Immature natural killer cell (primary cell): ENCODE measurements at regions not wholly inside any gene's neighbourhood (a gene's known extent, or its start where the extent isn't known, plus 50 kb on each side); places are given as distances from the start of the nearest gene placed in this dataset.
"Not testable (repeated sequence)": the region's sequence is repeated elsewhere in the genome, so short reads cannot be mapped to it uniquely, and the experiment has no call there.

Source experiments
- DNase-seq, 3 donors: peaks; one replicate each; pipeline ENCODE4 v3.0.0; 2022; ENCODE audit warnings: mixed read lengths in 1 of 3
- H3K27ac Mint-ChIP-seq, 6 donors: one replicate each; pipeline ENCODE4 v1.8.0; 2020; ENCODE audit warnings: mixed read lengths in 6 of 6, mild to moderate bottlenecking in 5 of 6, inconsistent platforms in 4 of 6, moderate library complexity in 3 of 6
- H3K27me3 Mint-ChIP-seq, 3 donors: one replicate each; pipeline ENCODE4 v1.8.0; 2020 to 2021; ENCODE audit warnings: low read depth in 3 of 3, mild to moderate bottlenecking in 3 of 3, mixed read lengths in 3 of 3, moderate library complexity in 3 of 3, inconsistent platforms in 1 of 3
- H3K36me3 Mint-ChIP-seq, 3 donors: one replicate each; pipeline ENCODE4 v1.8.0; 2020; ENCODE audit warnings: mixed read lengths in 3 of 3, inconsistent platforms in 2 of 3, mild to moderate bottlenecking in 2 of 3
- H3K4me1 Mint-ChIP-seq, 2 donors: one replicate each; pipeline ENCODE4 v1.8.0; 2020; ENCODE audit warnings: inconsistent platforms in 2 of 2, mild to moderate bottlenecking in 2 of 2, mixed read lengths in 2 of 2, moderate library complexity in 1 of 2
- H3K4me3 Mint-ChIP-seq, 5 donors: one replicate each; pipeline ENCODE4 v1.8.0; 2020; ENCODE audit warnings: mild to moderate bottlenecking in 5 of 5, mixed read lengths in 5 of 5, inconsistent platforms in 3 of 5, moderate library complexity in 3 of 5
- H3K9me3 Mint-ChIP-seq, 6 donors: one replicate each; pipeline ENCODE4 v1.8.0; 2020; ENCODE audit warnings: mild to moderate bottlenecking in 6 of 6, mixed read lengths in 6 of 6, inconsistent platforms in 4 of 6, moderate library complexity in 3 of 6

GRCh38 chr10:50688183-50688582, 51.6 kb upstream of the ASAH2B start:
- not testable (repeated sequence) for H3K4me3 Mint-ChIP-seq, H3K36me3 Mint-ChIP-seq, H3K27me3 Mint-ChIP-seq, DNase-seq, H3K27ac Mint-ChIP-seq, H3K4me1 Mint-ChIP-seq, H3K9me3 Mint-ChIP-seq

- H3K36me3 Mint-ChIP-seq, H3K9me3 Mint-ChIP-seq, H3K4me1 Mint-ChIP-seq, H3K27ac Mint-ChIP-seq, H3K4me3 Mint-ChIP-seq, H3K27me3 Mint-ChIP-seq, DNase-seq: not testable (repeated sequence)
These were observed 55.4 kb upstream of the ASAH2B start for GRCh38 chr10:50684365-50684764.

- H3K36me3 Mint-ChIP-seq, H3K9me3 Mint-ChIP-seq, H3K27ac Mint-ChIP-seq, H3K27me3 Mint-ChIP-seq, DNase-seq, H3K4me1 Mint-ChIP-seq, H3K4me3 Mint-ChIP-seq: not testable (repeated sequence)
These were observed 56.5 kb upstream of the ASAH2B start for GRCh38 chr10:50683198-50683751.

- not testable (repeated sequence) for DNase-seq, H3K27me3 Mint-ChIP-seq, H3K36me3 Mint-ChIP-seq, H3K27ac Mint-ChIP-seq, H3K9me3 Mint-ChIP-seq, H3K4me1 Mint-ChIP-seq, H3K4me3 Mint-ChIP-seq
These were observed 56.9 kb upstream of the SGMS1 start for GRCh38 chr10:50680606-50681005.

- H3K27ac Mint-ChIP-seq: no peak overlapping the region
These were observed 55.4 kb upstream of the SGMS1 start for GRCh38 chr10:50679149-50679548.

GRCh38 chr10:50675555-50675954, 51.8 kb upstream of the SGMS1 start:
- not testable (repeated sequence) for H3K9me3 Mint-ChIP-seq, H3K4me3 Mint-ChIP-seq, DNase-seq, H3K36me3 Mint-ChIP-seq, H3K27me3 Mint-ChIP-seq
- Mint-ChIP-seq H3K27ac (peak overlapping the region in 2 of 6 donors; percentile 26 to 48), H3K4me1 (peaks cover 26% of the 10 kb centered on the region in 2 donors)

More at GRCh38 chr10:50679149-50679548, 55.4 kb upstream of the SGMS1 start:
- H3K36me3 Mint-ChIP-seq: no peaks in the 10 kb centered on the region
- no peak for DNase-seq
- no peak overlapping the region for H3K4me3 Mint-ChIP-seq
- H3K9me3 Mint-ChIP-seq: no peaks in the 10 kb centered on the region
- peaks cover 1 to 2% (median 1%) of the 10 kb centered on the region in 3 donors for H3K27me3 Mint-ChIP-seq
- H3K4me1 Mint-ChIP-seq: no peaks in the 10 kb centered on the region

GRCh38 chr10:50674469-50675254, 50.9 kb upstream of the SGMS1 start:
- DNase-seq: no peak
- Mint-ChIP-seq H3K27ac (peak overlapping the region in 2 of 6 donors; percentile 75 to 93), H3K27me3 (peaks cover 0 to 6% (median 1%) of the 10 kb centered on the region in 3 donors), H3K4me3 (no peak overlapping the region), H3K9me3 (no peaks in the 10 kb centered on the region), H3K36me3 (no peaks in the 10 kb centered on the region), H3K4me1 (peaks cover 26% of the 10 kb centered on the region in 2 donors)
